ENCODE measurements at regions not wholly inside any gene's neighbourhood (a gene's known extent, or its start where the extent isn't known, plus 50 kb on each side); places are given as distances from the start of the nearest gene placed in this dataset.

DNA sequence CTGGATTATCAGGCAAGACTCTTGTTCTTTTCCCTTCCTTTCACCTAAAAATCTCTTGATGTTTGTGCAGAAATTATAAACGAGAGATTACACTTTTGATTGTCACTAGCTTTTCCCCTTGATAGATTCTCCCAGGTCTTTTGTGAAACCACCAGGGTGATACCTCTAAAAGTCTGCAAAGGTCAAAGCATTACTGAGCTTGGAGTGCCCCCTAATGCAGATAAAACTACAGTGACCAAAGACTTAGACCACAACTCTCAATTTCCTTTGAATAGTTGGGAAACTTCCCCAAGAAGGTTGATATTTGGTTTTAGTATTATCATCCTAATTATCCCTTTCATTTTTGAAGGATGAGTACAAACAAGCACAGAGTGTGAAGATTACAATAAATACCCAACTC lies 173.1 kb downstream of the CYLC2 start:
- Histone ChIP-seq H3K4me2 (ENCODE audit: low read length) (no peak overlapping the region), H3K27me3 (ENCODE audit: insufficient read depth, low read length) (no peaks in the 10 kb centered on the region), H4K20me1 (ENCODE audit: insufficient read depth, low read length) (no peaks in the 10 kb centered on the region), H3F3A (ENCODE audit: insufficient read depth, low read length) (no peaks in the 10 kb centered on the region), H3K27ac (ENCODE audit: low read depth, low read length, poor library complexity, severe bottlenecking) (no peak overlapping the region), H3K79me2 (ENCODE audit: insufficient read depth, low read length) (no peaks in the 10 kb centered on the region), H2AFZ (ENCODE audit: low read length) (no peak overlapping the region), H3K4me1 (ENCODE audit: insufficient read depth, low read length, severe bottlenecking) (no peaks in the 10 kb centered on the region), H3K9me3 (ENCODE audit: low read length) (peaks cover 5% of the 10 kb centered on the region; the same call in 1 of the 2 replicates), H3K36me3 (ENCODE audit: insufficient read depth, low read length) (no peaks in the 10 kb centered on the region), H3K9ac (ENCODE audit: low read length) (no peak overlapping the region), H3K4me3 (ENCODE audit: low read depth, low read length, poor library complexity, severe bottlenecking) (no peak overlapping the region), H3K9me2 (ENCODE audit: low read depth, low read length) (no peaks in the 10 kb centered on the region)
- no peak for TF ChIP-seq EZH2 (IDR thresholded peaks at IDR 0.05; ENCODE audit: borderline replicate concordance, low read length)
- TF ChIP-seq, protein P1, sequence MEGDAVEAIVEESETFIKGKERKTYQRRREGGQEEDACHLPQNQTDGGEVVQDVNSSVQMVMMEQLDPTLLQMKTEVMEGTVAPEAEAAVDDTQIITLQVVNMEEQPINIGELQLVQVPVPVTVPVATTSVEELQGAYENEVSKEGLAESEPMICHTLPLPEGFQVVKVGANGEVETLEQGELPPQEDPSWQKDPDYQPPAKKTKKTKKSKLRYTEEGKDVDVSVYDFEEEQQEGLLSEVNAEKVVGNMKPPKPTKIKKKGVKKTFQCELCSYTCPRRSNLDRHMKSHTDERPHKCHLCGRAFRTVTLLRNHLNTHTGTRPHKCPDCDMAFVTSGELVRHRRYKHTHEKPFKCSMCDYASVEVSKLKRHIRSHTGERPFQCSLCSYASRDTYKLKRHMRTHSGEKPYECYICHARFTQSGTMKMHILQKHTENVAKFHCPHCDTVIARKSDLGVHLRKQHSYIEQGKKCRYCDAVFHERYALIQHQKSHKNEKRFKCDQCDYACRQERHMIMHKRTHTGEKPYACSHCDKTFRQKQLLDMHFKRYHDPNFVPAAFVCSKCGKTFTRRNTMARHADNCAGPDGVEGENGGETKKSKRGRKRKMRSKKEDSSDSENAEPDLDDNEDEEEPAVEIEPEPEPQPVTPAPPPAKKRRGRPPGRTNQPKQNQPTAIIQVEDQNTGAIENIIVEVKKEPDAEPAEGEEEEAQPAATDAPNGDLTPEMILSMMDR (IDR thresholded peaks at IDR 0.05; ENCODE audit: low read length): peak; percentile 6; the same call in 1 of the 2 replicates

DNA sequence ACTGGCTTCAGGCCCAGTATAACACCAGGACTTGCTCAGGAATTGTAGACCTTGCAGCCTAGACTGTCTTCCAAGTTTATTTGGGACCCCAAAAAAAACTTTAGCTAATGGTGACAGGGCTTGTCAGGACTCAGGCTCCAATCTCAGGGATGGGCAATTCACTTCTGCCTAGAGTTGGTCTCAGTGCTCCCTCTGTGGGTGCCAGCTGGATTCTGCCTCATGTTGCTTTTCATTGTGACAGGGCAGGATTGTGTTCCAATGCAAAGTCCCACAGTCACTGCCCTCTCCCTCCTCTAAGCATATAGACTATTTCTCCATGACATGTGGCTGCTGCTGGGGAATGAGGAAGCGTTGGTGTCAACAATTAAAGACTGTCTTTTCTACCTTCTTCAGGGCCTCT lies 174.7 kb downstream of the CYLC2 start:
- no peak overlapping the region for H3K4me2 ChIP-seq (ENCODE audit: low read length)
- H3F3A ChIP-seq (ENCODE audit: insufficient read depth, low read length): no peaks in the 10 kb centered on the region
- no peaks in the 10 kb centered on the region for H3K79me2 ChIP-seq (ENCODE audit: insufficient read depth, low read length)
- H4K20me1 ChIP-seq (ENCODE audit: insufficient read depth, low read length): no peaks in the 10 kb centered on the region
- H3K27me3 ChIP-seq (ENCODE audit: insufficient read depth, low read length): no peaks in the 10 kb centered on the region
- peaks cover 5% of the 10 kb centered on the region; the same call in 1 of the 2 replicates for H3K9me3 ChIP-seq (ENCODE audit: low read length)
- no peaks in the 10 kb centered on the region for H3K9me2 ChIP-seq (ENCODE audit: low read depth, low read length)
- no peak overlapping the region for H3K9ac ChIP-seq (ENCODE audit: low read length)
- no peak for TF ChIP-seq EZH2 (IDR thresholded peaks at IDR 0.05; ENCODE audit: borderline replicate concordance, low read length)
- H3K4me1 ChIP-seq (ENCODE audit: insufficient read depth, low read length, severe bottlenecking): no peaks in the 10 kb centered on the region
- no peak overlapping the region for H3K4me3 ChIP-seq (ENCODE audit: low read depth, low read length, poor library complexity, severe bottlenecking)
- no peak overlapping the region for H3K27ac ChIP-seq (ENCODE audit: low read depth, low read length, poor library complexity, severe bottlenecking)
- no peak overlapping the region for H2AFZ ChIP-seq (ENCODE audit: low read length)
- H3K36me3 ChIP-seq (ENCODE audit: insufficient read depth, low read length): no peaks in the 10 kb centered on the region

DNA sequence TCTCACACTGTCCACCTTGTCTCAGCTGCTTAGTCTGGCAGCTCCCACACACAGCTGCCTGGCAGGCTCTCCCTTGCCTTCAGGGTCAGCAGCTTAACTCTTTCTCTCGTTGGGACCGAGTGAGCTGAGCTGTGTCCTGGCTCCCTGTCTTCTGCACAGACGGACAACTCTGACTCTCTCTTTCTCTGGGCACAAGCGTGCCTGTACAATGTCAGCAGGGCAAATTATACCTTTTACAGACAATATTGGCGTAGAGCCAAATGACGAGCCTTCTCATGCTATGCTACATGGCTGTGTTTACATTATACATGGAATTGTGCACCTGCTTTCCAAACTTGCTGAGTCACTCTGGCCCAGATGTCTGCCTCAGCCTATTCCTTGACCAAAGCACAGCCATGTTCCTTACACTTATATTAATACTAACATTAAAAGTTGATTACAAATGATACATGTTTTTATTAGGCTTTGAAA lies 188.6 kb downstream of the CYLC2 start:
- Histone ChIP-seq H3K27ac (ENCODE audit: low read depth, low read length, poor library complexity, severe bottlenecking) (no peak overlapping the region), H3K4me3 (ENCODE audit: low read depth, low read length, poor library complexity, severe bottlenecking) (no peak overlapping the region), H3K9me3 (ENCODE audit: low read length) (no peaks in the 10 kb centered on the region), H3K27me3 (ENCODE audit: insufficient read depth, low read length) (no peaks in the 10 kb centered on the region), H3K9ac (ENCODE audit: low read length) (no peak overlapping the region), H3K36me3 (ENCODE audit: insufficient read depth, low read length) (no peaks in the 10 kb centered on the region), H2AFZ (ENCODE audit: low read length) (no peak overlapping the region), H3K4me2 (ENCODE audit: low read length) (no peak overlapping the region), H3K79me2 (ENCODE audit: insufficient read depth, low read length) (no peaks in the 10 kb centered on the region), H4K20me1 (ENCODE audit: insufficient read depth, low read length) (no peaks in the 10 kb centered on the region), H3K4me1 (ENCODE audit: insufficient read depth, low read length, severe bottlenecking) (no peaks in the 10 kb centered on the region), H3K9me2 (ENCODE audit: low read depth, low read length) (no peaks in the 10 kb centered on the region), H3F3A (ENCODE audit: insufficient read depth, low read length) (no peaks in the 10 kb centered on the region)
- TF ChIP-seq EZH2 (IDR thresholded peaks at IDR 0.05; ENCODE audit: borderline replicate concordance, low read length): no peak
- TF ChIP-seq, protein P1 (IDR thresholded peaks at IDR 0.05; ENCODE audit: low read length): no peak

DNA sequence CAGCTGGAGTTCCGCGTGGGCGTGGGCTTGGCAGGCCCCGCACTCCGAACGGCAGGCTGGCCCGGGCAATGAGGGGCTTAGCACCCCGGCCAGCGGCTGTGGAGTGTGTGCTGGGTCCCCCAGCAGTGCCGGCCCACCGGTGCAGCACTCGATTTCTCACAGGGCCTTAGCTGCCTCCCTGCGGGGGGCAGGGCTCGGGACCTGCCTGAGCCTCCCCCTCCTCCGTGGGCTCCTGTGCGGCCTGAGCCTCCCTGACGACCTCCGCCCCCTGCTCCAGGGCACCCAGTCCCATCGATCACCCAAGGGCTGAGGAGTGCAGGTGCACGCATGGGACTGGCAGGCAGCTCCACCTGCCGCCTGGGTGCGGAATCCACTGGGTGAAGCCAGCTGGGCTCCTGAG lies 191.8 kb downstream of the CYLC2 start:
- TF ChIP-seq EZH2 (IDR thresholded peaks at IDR 0.05; ENCODE audit: borderline replicate concordance, low read length): no peak
- TF ChIP-seq, protein P1 (IDR thresholded peaks at IDR 0.05; ENCODE audit: low read length): no peak
- Histone ChIP-seq H4K20me1 (ENCODE audit: insufficient read depth, low read length) (no peaks in the 10 kb centered on the region), H3K9ac (ENCODE audit: low read length) (no peak overlapping the region), H2AFZ (ENCODE audit: low read length) (no peak overlapping the region), H3K4me1 (ENCODE audit: insufficient read depth, low read length, severe bottlenecking) (no peaks in the 10 kb centered on the region), H3K4me2 (ENCODE audit: low read length) (no peak overlapping the region), H3K4me3 (ENCODE audit: low read depth, low read length, poor library complexity, severe bottlenecking) (no peak overlapping the region), H3K27ac (ENCODE audit: low read depth, low read length, poor library complexity, severe bottlenecking) (no peak overlapping the region), H3F3A (ENCODE audit: insufficient read depth, low read length) (no peaks in the 10 kb centered on the region), H3K9me3 (ENCODE audit: low read length) (no peaks in the 10 kb centered on the region), H3K27me3 (ENCODE audit: insufficient read depth, low read length) (no peaks in the 10 kb centered on the region), H3K79me2 (ENCODE audit: insufficient read depth, low read length) (no peaks in the 10 kb centered on the region), H3K36me3 (ENCODE audit: insufficient read depth, low read length) (no peaks in the 10 kb centered on the region), H3K9me2 (ENCODE audit: low read depth, low read length) (no peaks in the 10 kb centered on the region)
